ENCODE measurements at regions not wholly inside any gene's neighbourhood (a gene's known extent, or its start where the extent isn't known, plus 50 kb on each side); places are given as distances from the start of the nearest gene placed in this dataset.

DNA sequence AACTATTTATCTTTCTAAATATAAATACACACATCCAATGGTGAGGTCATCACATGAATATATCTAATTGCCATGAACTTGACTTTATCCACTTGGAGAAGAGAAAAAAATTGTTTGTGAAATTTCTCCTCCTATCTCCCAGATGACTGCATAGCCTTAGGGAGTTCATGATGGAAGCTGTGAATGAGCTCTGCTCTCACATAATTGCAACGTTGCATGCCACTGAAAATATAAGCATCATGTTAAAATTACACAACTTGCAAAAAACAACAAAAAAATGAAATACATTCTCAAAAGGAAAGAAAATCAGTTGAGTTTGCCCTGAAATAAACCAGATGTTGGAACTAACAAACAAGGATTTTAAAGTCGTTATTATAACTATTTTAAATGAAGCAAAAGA is 50.6 kb upstream of the OSR1 start:
- no peak overlapping the region for H3K4me3 Mint-ChIP-seq
- Histone ChIP-seq H3K9me3 (ENCODE audit: control insufficient read depth in 2 of 2, low read length in 2 of 2) (peaks cover 0 to 4% of the 10 kb centered on the region in 2 experiments), H3K36me3 (ENCODE audit: control insufficient read depth, insufficient read depth, low read length) (no peaks in the 10 kb centered on the region), H3K27ac (ENCODE audit: insufficient read depth, low read length, poor library complexity, severe bottlenecking) (no peak overlapping the region), H3K27me3 (ENCODE audit: control insufficient read depth, insufficient read depth, low read length) (peaks cover 2% of the 10 kb centered on the region), H3K4me3 (ENCODE audit: low read depth, low read length) (no peak overlapping the region), H3K4me1 (ENCODE audit: control insufficient read depth, insufficient read depth, low read length, poor library complexity, severe bottlenecking) (no peaks in the 10 kb centered on the region)
- H3K27me3 Mint-ChIP-seq: peaks cover 4% of the 10 kb centered on the region
- no peaks in the 10 kb centered on the region for H3K4me1 Mint-ChIP-seq
- H3K27ac Mint-ChIP-seq: no peak overlapping the region
- peaks cover 0 to 5% (median 2%) of the 10 kb centered on the region in 7 donors for H3K9me3 Mint-ChIP-seq
- no peaks in the 10 kb centered on the region for H3K36me3 Mint-ChIP-seq
- ATAC-seq (ENCODE audit: low read depth in 2 of 2) (no peak), DNase-seq (no peak)

DNA sequence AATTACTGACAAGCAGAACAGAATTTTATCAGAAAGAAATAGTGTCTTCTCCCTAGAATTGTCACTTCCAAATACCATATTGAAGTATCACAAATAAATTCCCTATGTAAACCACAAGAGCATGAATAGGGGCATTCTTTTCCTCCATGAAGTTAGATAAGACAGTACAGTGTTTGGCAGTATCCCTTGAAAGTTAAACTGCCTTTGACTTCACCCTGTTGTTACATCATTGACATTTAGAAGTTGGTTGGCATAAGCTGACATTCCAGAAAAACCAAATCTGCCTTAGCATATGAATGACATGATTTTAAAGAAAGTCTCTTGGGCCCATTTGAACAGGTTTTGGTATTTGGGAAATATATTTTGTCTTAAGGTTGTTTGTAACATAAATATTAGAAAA is 50.2 kb upstream of the OSR1 start:
- Mint-ChIP-seq H3K4me1 (no peaks in the 10 kb centered on the region), H3K27ac (no peak overlapping the region), H3K9me3 (peaks cover 0 to 5% (median 2%) of the 10 kb centered on the region in 7 donors)

More for the DNA sequence above, 50.2 kb upstream of the OSR1 start:
- Mint-ChIP-seq H3K4me3 (no peak overlapping the region), H3K27me3 (peaks cover 4% of the 10 kb centered on the region), H3K36me3 (no peaks in the 10 kb centered on the region)
- peaks cover 2% of the 10 kb centered on the region for H3K27me3 ChIP-seq (ENCODE audit: control insufficient read depth, insufficient read depth, low read length)
- H3K4me3 ChIP-seq (ENCODE audit: low read depth, low read length): no peak overlapping the region
- no peak overlapping the region for H3K27ac ChIP-seq (ENCODE audit: insufficient read depth, low read length, poor library complexity, severe bottlenecking)
- DNase-seq: no peak
- peaks cover 0 to 4% of the 10 kb centered on the region in 2 experiments for H3K9me3 ChIP-seq (ENCODE audit: control insufficient read depth in 2 of 2, low read length in 2 of 2)
- H3K36me3 ChIP-seq (ENCODE audit: control insufficient read depth, insufficient read depth, low read length): no peaks in the 10 kb centered on the region
- ATAC-seq (ENCODE audit: low read depth in 2 of 2): no peak
- no peaks in the 10 kb centered on the region for H3K4me1 ChIP-seq (ENCODE audit: control insufficient read depth, insufficient read depth, low read length, poor library complexity, severe bottlenecking)

Measured in CD4-positive, CD25-positive, alpha-beta regulatory T cell (primary cell).